ENCODE measurements at regions not wholly inside any gene's neighbourhood (a gene's known extent, or its start where the extent isn't known, plus 50 kb on each side); places are given as distances from the start of the nearest gene placed in this dataset.

DNA sequence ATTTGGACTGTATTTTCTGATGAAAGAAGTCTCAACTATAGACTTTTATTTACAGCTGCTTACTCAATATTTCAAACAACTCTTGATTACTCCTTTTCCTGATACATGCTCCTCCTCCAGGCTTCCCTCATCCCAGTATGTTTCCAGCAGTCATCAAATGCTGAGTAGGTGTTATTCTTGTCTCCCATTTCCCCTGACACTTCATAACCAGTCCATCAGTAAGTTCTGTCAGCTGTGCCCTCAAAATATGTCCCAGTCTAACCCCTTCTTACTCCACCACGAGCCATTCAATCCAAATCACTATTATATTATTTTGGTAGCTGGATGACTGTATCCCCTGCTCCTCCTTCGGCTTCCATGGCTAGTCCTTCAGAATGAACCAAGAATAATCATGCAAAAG lies 189.1 kb upstream of the DTNA start:
- DNase-seq (ENCODE audit: low read depth in 1 of 2, low spot score in 2 of 2) (no peak), FAIRE-seq (no peak)
- Histone ChIP-seq H3K36me3 (ENCODE audit: control insufficient read depth in 2 of 4, insufficient read depth in 4 of 4, low read length in 3 of 4) (no peaks in the 10 kb centered on the region), H3K23ac (ENCODE audit: insufficient read length) (no peak overlapping the region), H4K8ac (ENCODE audit: extremely low read depth, insufficient read depth, low read length) (no peak overlapping the region), H3K18ac (ENCODE audit: extremely low read depth, low read length) (no peak overlapping the region), H3K27ac (ENCODE audit: low read depth, low read length) (no peak overlapping the region), H3K79me1 (ENCODE audit: low read depth, low read length) (no peaks in the 10 kb centered on the region; the same call in 1 of the 2 replicates), H3K56ac (replicated peaks; ENCODE audit: insufficient read length, low read depth, low read length) (no peak overlapping the region), H4K20me1 (replicated peaks in 1 of 2; ENCODE audit: control insufficient read depth in 1 of 2, insufficient read depth in 2 of 2, low read length in 2 of 2) (no peaks in the 10 kb centered on the region), H2BK12ac (ENCODE audit: low read depth, low read length) (no peak overlapping the region), H4K91ac (replicated peaks; ENCODE audit: insufficient read length, low read length) (no peak overlapping the region), H3K4me2 (ENCODE audit: insufficient read depth in 1 of 2, low read depth in 2 of 2, low read length in 2 of 2) (no peak overlapping the region), H3K23me2 (ENCODE audit: low read depth, low read length) (no peaks in the 10 kb centered on the region), H3K14ac (ENCODE audit: insufficient read length) (no peak overlapping the region), H2AK5ac (ENCODE audit: low read depth, low read length) (no peak overlapping the region), H2BK120ac (replicated peaks; ENCODE audit: low read depth, low read length) (no peak overlapping the region), H3K79me2 (ENCODE audit: control insufficient read depth in 1 of 2, insufficient read depth in 2 of 2, low read length in 2 of 2) (peaks cover 0 to 3% of the 10 kb centered on the region in 2 experiments; a peak in 1 of 4 replicates), H3K4ac (replicated peaks; ENCODE audit: insufficient read length, low read depth, low read length) (no peak overlapping the region), H3K4me1 (replicated peaks in 1 of 4; ENCODE audit: control insufficient read depth in 3 of 4, insufficient read depth in 4 of 4, low read length in 3 of 4) (no peaks in the 10 kb centered on the region), H2AFZ (ENCODE audit: low read length) (no peak overlapping the region), H3K4me3 (ENCODE audit: extremely low read depth in 1 of 4, insufficient read depth in 2 of 4, low read depth in 3 of 4, low read length in 4 of 4) (no peak overlapping the region), H2BK15ac (ENCODE audit: low read length) (no peak overlapping the region), H2BK5ac (ENCODE audit: low read depth, low read length) (no peak overlapping the region), H3K27me3 (replicated peaks in 1 of 4; ENCODE audit: control insufficient read depth in 3 of 4, extremely low read depth in 1 of 4, insufficient read depth in 3 of 4, low read length in 3 of 4) (no peaks in the 10 kb centered on the region), H4K5ac (ENCODE audit: insufficient read length, low read depth, low read length) (no peak overlapping the region), H2BK20ac (ENCODE audit: low read length) (no peak overlapping the region), H3K9ac (replicated peaks in 1 of 4; ENCODE audit: extremely low read depth in 1 of 4, low read depth in 3 of 4, low read length in 3 of 4) (no peak overlapping the region), H3K9me3 (ENCODE audit: insufficient read depth in 2 of 2, low read depth in 1 of 2, low read length in 1 of 2) (peaks cover 0 to 3% of the 10 kb centered on the region in 2 experiments; a peak in 1 of 4 replicates)
- TF ChIP-seq GTF2F1 (IDR thresholded peaks at IDR 0.05; ENCODE audit: borderline replicate concordance, low read depth, low read length) (no peak), RXRA (IDR thresholded peaks at IDR 0.05; ENCODE audit: insufficient read depth, low read depth, low read length) (no peak), SAP30 (IDR thresholded peaks at IDR 0.05; ENCODE audit: insufficient read depth, insufficient replicate concordance, low read length) (no peak), CBX8 (IDR thresholded peaks at IDR 0.05; ENCODE audit: borderline replicate concordance, low read depth, low read length) (no peak), SIN3A (conservative IDR thresholded peaks at IDR 0.05 in 1 of 2, IDR thresholded peaks at IDR 0.05 in 1 of 2; ENCODE audit: low read depth in 1 of 2, low read length in 2 of 2) (no peak), TAF7 (optimal IDR thresholded peaks at IDR 0.05; ENCODE audit: borderline replicate concordance, low read depth, low read length) (no peak), POLR2AphosphoS5 (IDR thresholded peaks at IDR 0.05; ENCODE audit: low read depth, low read length) (no peak), YY1 (IDR thresholded peaks at IDR 0.05; ENCODE audit: low read depth, low read length) (no peak), KDM4A (IDR thresholded peaks at IDR 0.05; ENCODE audit: low read depth, low read length, severe bottlenecking) (no peak), RNF2 (IDR thresholded peaks at IDR 0.05; ENCODE audit: borderline replicate concordance, low read depth, low read length, missing control alignments, poor library complexity, severe bottlenecking) (no peak)
- WGBS, 2 experiments (ENCODE audit: extremely low coverage in 1 of 2, insufficient coverage in 1 of 2, insufficient read length in 1 of 2, insufficient replicate concordance in 2 of 2, low coverage in 1 of 2, low lambda C conversion rate in 2 of 2, missing lambda C conversion rate in 1 of 2) = 87% methylated on average over 2 of the region's 2 CpGs; no CpG with 5 or more reads in 1 of the 2 experiments
- ChIA-PET POLR2A (ENCODE audit: partially characterized antibody) (no interaction called here), CTCF (ENCODE audit: partially characterized antibody) (interaction anchor here (2.3 kb wide), 1 partner anchor 10 kb away, joined by 8 read pairs; no protein-coding TSS in a partner anchor)
